ENCODE measurements at regions not wholly inside any gene's neighbourhood (a gene's known extent, or its start where the extent isn't known, plus 50 kb on each side); places are given as distances from the start of the nearest gene placed in this dataset.

DNA sequence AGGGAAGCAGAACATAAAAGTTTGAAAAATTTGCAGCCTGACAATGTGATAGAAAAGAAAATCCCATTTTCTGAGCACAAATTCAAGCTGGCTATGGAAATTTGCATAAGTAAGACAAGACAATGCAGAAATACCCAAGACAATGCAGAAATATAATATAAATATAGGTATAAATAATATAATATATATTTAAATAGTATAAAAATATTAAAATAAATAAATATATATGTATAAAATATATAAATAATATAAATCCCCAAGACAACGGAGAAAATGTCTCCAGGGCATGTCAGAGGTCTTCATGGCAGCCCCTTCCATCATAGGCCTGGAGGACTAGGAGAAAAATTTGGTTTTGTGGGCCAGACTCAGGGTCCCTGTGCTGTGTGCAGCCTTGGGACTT lies 125.0 kb upstream of the AADAT start:
- TF ChIP-seq CTCF (IDR thresholded peaks at IDR 0.05) (no peak), STAT6 (CRISPR knock-in tag; conservative IDR thresholded peaks at IDR 0.05; ENCODE audit: low read depth) (no peak), FOXJ3 (CRISPR knock-in tag; IDR thresholded peaks at IDR 0.05; ENCODE audit: borderline replicate concordance) (no peak), NR2C2 (CRISPR knock-in tag; IDR thresholded peaks at IDR 0.05) (no peak), ATF1 (CRISPR knock-in tag; IDR thresholded peaks at IDR 0.05) (no peak), ZNF263 (CRISPR knock-in tag; IDR thresholded peaks at IDR 0.05; ENCODE audit: low read depth) (no peak)
